CD4-positive, alpha-beta T cell treated with Interleukin-2 at 100 ng/mL for 4 hours (primary cell): ENCODE measurements at regions not wholly inside any gene's neighbourhood (a gene's known extent, or its start where the extent isn't known, plus 50 kb on each side); places are given as distances from the start of the nearest gene placed in this dataset.
A peak's percentile ranks its signal among the peaks of the same experiment; 100 is the strongest.

Experiments used
- DNase-seq: peaks from one replicate; pipeline ENCODE4 v3.0.0-alpha.2; 2020; ENCODE audit warnings: low spot score

DNA sequence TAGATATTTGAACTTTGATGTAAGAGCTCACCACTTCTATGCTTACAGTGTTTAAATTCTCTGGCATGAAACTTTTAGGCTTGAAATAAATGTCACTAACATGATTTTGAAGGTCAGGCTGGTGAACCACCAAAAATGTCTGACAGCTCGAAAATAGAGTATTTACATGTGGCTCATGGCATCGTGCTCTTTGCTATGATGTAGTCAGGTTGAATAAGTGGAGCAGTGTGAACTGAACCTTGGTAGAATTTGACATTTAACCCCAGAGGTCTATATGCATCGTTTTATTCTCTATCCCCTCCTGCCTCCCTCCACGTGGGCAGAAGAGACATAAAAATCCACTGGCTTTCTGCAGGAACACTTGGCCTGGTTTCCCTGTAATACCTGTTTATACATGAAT is 369.7 kb upstream of the ATP2B1 start:
- DNase-seq, result no peak

DNA sequence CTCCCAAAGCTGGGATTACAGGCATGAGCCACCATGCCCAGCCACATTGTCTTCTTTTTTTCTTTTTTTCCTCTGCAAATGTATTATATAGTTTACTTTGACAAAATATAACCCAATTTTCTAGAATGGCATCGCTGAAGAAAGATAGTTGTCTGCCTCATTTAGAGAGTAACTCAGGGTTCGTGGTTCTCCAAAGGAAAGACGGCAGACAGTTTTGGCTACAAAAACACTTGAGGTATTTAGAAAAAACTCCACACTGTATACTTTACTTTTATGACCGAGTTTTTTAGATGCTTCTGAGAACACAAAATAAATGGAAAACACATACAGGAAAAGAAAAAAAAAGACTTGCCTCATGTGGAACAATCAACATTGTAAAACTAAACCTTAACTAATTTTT is 369.1 kb upstream of the ATP2B1 start:
- DNase-seq, result no peak

DNA sequence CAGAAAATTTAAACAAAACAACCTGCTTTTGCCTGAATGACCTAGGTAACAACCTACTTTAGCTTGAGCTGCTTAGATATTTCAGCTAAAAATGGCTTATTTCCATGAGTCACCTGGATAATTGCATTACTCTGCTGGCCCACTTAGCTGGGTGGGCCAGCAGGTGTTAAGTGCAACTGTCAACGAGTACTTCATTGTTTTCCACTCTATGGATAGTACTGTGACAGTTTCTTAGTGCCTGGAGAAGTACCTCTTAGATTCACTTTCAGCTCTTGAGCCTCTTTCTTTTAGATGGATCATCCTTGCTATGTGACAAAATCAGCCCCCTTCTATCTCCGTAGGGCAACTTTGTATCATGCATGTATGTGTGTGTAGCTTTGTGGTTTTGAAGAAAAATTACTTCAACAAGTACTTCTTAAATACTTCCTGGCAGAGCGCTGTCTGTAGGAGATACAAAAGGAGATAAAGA is 368.2 kb upstream of the ATP2B1 start:
- peak; percentile 19 for DNase-seq

DNA sequence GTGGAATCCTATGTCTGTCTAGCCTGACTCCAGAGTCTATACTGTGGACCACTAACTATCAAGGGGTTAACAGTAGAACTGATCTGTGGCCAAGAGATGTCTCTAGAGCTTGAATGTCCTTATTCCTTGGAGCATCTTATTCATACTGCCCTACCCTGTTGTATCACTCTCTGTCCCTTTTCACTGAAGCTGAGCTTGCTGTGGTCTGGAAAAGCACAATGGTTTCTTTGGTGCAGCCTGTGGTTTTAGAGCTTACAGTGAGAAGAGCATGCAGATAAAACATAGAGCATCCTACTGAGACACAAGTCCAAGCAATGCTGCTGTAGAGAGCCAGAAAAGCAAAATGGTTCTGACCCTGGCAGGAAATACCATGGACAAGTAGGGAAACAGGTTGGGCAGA is 367.0 kb upstream of the ATP2B1 start:
- DNase-seq, result no peak

DNA sequence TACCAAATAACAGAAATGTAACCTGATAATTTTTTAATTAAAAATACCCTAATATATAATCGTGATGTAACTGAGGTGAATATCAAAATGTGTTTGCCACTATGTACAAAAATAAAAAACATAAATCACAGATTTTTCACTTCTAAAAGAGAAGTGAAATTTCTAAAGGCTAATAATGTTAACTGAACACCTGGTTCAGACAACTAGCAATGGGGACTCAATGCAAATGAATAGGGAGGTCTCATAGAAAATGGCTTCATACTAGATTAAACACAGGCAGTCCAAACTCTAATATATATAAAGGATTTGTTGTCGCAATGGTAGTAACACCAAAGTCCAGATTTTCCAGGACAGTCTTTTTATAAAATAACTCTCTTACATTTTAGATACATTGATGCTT is 365.4 kb upstream of the ATP2B1 start:
- no peak for DNase-seq

DNA sequence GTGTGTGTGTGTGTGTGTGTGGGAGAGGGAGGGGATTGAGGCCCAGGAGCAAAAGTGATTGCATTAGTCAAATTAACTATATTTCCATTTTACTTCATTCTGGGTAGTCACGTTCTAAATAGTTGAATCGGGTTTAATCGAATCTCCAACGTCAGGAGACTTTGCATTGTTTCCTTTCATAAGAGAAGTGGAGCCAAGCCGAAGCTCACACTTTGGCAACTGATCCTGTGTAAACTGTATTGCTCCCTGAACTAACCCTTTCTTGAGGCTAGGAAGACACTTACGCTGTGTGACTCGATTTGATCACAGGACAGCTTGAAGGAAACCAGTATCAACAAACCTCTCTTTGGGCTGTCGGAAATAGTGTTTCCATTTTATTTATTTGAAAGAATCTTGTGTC is 363.4 kb upstream of the ATP2B1 start:
- DNase-seq, result no peak

DNA sequence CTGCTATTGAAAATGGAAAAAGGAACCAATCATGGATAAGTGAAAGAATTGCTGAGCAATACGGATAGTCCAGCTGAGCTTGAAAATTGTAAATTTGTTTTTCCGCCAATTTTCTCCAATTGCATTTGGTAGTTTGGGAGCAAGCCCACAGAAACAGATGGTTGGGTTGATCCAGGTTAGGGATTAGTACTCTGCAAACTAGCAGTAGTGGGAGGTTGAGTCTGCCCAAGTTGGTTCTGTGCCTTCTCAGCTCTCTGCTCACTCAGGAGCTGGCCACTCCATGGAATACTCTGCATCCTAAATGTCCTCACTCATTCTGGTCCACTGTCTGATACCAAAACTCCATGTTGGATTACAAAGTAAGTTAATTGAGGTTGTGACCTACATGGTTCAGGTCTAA is 361.1 kb upstream of the ATP2B1 start:
- no peak for DNase-seq

DNA sequence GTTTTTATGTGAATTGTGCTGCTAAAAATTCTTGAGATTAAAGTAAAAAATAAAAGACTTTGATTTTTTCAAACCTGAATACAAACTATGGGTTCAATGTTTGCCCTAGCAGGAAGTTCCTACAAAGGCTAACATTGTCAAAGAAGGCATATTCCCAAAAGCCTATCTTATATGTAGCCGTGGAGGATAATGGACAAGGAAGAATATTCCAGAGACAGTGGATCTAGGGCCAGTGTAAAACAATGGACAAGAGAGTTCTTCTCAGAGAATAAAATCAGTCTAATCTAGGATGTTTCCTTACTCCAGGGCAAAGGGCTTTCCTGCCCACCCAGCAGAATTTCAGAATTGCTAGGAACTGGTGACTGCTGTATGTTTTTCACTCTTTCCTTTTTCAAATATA is 359.2 kb upstream of the ATP2B1 start:
- no peak for DNase-seq

DNA sequence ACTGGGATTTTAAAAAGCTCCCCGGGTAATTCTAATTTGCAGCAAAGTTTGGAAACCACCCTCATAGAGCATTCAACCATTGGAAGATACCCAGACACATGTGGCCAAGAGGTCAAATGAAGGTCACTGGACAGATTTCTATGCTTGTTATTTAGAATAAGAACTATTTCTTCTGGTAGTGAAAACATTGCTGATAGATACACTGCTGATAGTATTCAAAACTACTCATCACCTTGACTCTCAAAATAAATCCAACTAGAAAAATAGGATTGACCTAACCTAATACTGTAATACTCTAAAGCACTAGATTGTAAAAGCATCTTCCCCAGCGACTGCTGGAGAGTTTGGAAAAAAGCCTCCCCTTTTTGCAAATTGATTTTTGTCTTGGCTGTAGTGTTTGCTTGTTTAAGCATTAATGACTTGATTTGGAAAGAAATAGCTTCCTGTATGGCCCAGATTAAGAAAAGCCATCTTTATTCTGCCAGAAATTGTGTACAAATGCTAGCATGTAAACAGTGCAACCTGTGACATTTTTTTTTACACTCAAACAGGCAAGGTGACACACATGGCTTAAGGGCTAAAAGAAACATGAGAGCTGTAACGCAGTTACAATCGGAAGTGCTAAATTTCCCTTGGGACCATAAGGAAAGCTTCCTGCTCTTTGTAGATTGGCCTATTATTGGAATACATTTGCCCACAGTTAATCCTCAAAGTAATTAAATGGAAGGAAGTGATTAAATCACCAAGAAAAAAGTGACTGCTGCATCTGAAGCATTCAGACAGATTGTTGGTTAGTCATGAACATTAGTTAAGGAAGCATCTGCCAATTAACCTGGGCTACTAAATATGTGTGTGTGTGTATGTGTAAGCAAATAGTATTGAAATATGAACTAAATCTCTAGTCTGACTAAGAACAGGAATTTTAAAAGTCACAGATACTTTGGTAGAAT is 356.5 kb upstream of the ATP2B1 start:
- DNase-seq, result no peak

DNA sequence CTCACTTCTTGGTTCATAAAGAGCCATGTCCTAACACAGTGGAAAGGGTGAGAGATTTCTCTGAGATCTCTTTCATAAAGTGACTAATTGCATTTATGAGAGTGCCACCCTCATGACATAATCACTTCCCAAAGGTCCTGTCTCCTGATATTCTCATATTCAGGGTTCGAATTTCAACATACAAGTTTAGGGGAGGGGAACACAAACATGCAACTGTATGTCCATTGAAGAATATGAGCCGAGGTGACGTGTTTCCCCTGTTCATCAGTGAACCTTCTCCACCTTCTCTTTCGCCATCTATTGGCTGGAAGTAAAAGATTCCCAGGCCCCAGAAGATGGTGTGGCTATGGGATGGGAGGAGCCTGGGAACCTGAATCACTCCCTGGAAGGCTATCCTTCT is 354.2 kb upstream of the ATP2B1 start:
- DNase-seq, result no peak

DNA sequence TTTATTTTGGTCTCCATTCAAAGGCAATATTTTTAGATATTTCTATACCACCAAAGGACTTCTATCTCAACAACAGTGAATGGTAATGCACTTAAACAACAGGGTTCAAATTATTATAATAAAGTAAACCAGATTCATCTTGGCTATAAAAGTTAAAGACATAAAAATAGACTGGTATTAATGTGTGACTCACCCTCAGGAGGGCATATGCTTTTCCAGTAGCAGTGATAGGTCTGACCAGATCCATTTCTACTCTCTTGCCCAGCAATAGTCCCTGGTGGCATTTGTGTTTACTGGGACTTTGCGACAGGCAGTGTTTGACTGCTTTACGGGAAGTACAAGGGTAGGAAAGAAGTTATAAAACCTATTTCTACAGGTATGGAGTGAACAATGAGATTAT is 353.2 kb upstream of the ATP2B1 start:
- no peak for DNase-seq

DNA sequence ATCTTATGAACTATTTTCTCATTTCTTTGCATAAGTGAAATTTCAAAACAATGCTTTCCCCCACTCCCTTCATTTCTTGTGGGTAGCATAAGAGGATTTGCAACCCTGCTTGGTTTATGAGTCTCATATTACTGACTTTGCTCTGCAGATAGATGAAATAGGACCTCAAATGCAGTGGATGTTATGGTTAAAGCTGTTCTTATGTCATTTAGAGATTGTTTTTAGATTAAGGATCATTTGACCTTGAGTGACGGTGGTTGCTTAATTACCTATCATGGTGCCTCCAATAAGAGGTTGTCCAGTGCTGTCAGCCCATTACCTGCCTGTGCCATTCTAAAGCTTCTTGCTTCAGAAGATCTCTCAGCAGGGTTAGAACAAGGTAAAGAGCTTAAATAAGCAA is 351.4 kb upstream of the ATP2B1 start:
- DNase-seq, result no peak

DNA sequence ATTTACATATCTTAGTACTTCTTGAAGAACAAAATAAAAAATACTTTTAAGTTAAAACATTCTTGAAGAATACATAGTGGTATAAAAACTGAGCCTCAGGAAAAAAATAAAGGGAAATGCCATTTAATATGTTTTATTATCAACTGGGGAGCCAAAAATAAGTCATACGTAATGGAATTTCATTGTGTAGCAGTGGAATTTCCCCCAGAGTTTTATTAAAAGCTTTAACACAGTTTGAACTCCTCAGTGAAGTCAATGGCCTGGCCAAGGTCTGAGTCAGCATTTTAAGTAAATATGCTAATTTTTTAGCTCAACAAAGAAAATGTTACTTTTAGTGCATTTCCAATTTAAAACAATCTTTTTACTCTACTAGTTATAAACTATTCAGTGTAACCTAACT is 350.1 kb upstream of the ATP2B1 start:
- no peak for DNase-seq

DNA sequence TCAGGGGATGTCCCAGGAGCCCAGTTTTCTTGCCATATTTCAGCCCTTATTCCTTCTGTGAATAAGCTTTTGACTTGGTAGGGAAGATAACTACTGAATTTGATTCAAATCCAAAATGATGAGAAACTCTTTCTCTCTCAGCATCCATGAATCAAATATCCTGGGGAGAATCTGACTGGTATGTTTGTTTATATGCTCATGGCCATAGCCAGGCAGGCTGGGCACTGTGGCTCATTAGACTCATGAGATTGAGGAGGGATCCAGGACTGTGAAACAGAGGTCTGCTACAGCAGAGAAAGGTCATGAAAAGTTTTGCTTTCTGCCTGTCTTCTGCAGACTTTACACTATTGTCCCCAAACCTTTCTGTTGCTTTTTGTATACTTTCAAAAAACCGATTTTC is 346.4 kb upstream of the ATP2B1 start:
- no peak for DNase-seq

DNA sequence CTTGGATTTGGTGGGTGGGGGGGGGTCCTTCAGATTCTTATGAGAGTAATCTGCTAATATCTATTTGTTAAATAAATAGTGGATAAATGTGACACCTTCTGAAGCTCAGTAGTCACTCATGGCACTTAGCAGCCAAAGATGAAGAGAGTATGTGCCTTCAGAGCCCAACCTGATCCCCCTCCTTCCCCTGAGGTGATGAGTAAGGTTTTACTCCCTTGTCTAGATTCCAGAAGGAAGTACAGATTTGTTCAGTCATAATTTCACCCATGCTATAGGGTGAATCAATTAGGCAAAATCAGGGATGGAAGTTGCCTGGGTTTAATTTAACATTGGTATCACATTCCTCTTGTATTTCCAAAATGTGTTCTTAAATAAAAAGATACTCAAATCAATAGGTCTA is 340.3 kb upstream of the ATP2B1 start:
- DNase-seq, result no peak

DNA sequence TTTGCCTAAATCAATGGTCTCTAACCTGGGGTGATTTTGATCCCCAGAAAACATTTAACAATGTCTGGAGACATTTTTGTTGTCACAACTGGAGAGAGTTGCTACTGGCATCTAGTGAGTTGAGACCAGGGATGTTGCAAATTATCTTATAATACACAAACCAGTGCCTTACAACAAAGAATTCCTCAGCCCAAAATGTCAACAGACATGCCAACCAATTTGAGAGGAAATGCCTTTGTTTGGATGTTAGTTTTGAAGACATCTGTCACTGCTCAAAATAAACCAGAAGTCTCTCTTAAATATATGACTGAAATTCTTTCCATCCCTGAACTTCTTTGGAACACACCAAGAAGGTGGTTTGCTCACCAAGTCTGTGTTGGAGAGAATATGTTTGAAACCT is 336.9 kb upstream of the ATP2B1 start:
- DNase-seq, result no peak

DNA sequence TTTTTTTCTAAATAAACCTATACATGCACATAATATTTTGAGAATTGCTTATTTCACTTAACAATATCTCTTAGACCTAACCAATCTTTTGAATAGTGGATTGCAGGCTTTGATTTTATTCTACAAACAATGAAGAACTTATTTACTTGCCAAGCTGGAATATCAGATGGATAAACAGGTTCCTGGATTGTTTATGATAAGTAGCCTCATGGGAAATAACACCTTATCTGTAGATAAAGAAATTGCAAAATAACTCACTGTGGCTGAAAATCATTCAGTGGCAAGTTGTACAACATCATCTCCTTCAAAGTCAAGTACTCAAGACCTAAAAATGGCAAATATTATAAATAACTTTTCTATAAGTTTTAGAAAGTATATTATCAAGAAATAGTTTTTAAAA is 335.4 kb upstream of the ATP2B1 start:
- DNase-seq, result no peak

DNA sequence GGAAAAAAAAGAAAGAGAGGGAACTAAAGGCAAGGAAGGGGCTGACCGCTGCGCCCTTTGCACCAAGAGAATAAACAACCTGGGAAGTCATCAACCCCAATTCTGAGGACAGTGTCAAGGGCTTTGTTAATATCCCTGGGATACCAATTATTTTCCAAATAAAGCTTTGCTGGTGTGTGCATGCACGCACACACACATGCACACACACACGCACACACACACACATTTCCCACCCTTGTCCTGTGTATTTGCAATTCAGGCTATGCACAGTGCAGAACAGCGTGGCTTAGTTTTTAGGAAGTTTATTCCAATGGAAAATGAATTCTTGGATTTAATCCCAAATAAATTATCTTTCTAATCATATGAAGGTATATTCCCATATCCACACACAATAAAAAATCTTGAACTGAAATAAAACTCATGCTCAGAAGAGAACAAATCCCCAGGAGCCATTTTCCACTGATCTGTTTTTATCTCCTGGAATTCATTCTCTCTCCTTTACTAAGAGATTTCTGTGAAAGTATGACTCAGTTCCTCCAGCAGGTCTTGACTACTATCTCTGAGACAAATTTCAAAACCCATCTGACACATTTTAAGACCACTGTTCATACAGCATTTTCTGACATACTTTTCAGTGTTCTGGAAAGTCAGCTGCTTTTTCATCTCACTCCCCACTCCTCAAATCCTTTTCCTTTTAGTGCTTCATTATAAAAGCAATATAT is 334.4 kb upstream of the ATP2B1 start:
- peak; percentile 3 for DNase-seq

DNA sequence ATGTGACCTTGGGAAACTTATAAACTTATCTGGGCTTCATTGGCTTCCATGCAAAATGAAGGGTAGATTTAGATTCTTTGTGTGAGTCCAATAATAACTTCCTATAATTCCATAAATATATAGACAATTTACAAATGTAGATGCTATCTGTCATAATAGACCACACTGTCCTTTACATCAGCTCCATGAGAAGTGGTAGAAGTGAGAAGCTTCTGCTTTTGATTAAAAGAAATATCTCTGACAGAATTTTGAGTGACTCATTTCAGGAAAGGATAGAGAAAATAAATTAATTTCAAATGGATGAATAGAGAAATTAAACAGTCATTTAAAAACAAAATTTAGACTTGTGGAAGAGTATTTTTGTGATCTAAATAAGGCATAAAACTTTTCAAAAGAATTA is 329.7 kb upstream of the ATP2B1 start:
- no peak for DNase-seq

DNA sequence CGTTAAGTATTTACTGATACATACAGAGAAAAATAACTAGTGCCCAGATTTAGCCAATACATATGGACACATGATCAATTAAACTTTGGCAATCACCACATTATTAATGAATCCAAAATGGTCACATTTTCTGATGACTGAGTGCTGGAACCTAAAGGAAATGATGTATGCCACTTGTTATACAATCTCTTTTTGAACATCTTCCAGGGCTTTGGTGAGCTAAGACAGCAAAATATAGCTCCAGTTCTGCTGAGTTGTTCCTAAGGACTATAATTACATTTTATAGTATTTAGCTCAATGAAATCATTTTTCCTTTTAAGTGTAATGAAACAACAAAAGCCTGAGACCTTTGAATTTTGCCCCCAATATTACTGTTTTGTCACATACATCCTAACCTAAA is 329.1 kb upstream of the ATP2B1 start:
- no peak for DNase-seq

DNA sequence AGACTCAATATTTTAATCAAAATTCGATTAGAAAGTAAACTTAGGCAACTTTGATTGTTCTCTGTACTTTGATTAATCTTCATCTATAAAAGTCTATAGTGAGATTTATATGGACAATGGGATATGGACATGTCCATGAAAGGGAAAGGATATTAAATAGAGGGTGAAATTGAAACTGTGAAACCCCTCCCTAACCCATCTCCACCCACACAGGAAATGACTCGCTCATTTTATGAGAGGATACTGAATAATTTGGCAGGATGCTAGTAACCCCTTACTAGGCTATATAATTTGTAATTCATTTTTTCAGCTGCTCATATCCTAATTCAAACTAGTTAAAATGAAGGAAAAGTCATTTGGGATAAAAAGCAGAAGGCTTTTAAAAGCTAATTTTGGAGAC is 328.0 kb upstream of the ATP2B1 start:
- peak; percentile 14 for DNase-seq

DNA sequence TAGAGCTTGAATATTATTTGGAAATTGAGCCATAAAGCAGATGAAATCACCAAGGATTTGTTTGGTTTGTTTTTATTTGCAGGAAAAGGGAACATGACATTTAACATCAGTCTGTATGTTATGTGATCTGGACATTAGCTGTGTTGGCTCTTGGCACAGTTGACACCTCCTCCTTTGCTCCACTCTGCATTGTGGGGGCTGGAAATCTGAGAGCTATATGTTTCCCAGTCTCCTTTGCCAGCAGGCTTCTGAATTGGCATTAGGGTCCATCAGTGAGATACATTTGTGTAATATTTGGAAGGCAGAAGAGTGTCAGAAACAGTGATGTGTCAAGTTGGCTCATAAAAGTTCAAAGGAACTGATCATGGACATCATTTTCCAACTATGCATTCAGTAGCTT is 322.1 kb upstream of the ATP2B1 start:
- no peak for DNase-seq

DNA sequence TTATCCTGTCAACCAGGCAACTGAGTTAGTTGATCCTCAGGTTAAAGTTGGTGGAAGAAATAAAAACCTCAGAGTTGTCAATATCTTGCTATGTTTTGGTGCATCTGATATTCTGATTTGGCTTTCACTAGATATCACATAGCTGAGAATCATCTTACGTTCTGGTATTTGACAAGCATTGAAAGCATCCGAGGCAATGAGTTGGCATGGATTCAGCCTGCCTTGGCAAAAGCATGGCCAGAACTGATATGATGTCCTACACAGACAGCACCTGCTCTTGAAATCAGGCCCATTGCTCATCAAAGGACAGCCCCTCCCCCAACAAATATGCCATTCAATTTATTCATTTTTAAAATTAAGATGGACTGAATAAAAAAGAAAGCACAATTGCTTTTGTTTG is 320.7 kb upstream of the ATP2B1 start:
- DNase-seq, result no peak
